K562 (cell line): ENCODE measurements at regions not wholly inside any gene's neighbourhood (a gene's known extent, or its start where the extent isn't known, plus 50 kb on each side); places are given as distances from the start of the nearest gene placed in this dataset.

ENCODE experiments used
- ATAC-seq: fragments of 200-7000 bp; cut with Tn5 transposase; 3 replicates; pipeline ENCODE4 v1.9.1; 2020; ENCODE audit warnings: moderate library complexity
- BruUV-seq: library from RNA; stranded (reverse); fragments of 400-500 nt; replicated peaks from 2 replicates; lab custom pipeline; 2021; lab: Mats Ljungman, UMichigan
- CTCF ChIA-PET: fragments of 300-600 bp; formaldehyde crosslinking; extraction: SDS; loops from one replicate; lab custom pipeline; 2021; ENCODE audit warnings: low intra/inter-chr PET ratio; lab: Yijun Ruan, JAX
- POLR2A ChIA-PET: fragments of 300-600, 350-650 bp; sonication (Branson Sonifier 250); formaldehyde crosslinking; extraction: SDS; loops from one replicate; lab custom pipeline; 2021; ENCODE audit warnings: antibody characterized with exemption, inconsistent platforms; lab: Yijun Ruan, JAX
- DNase-seq, 4 experiments: peaks; one replicate each; pipeline versions ENCODE4 v3.0.0 to v3.0.0-alpha.2; 2011 to 2018; ENCODE audit warnings: low spot score in 3 of 4, mixed read lengths in 3 of 4; ENCODE audit errors: extremely low read depth in 1 of 4
- FAIRE-seq: peaks from 2 replicates; lab custom pipeline; 2011; peaks lifted over from hg19 to GRCh38; lab: Jason Lieb, UNC
- H2AFZ ChIP-seq: 2 replicates; pipeline ENCODE4 v1.6.0; 2011; ENCODE audit warnings: low read depth, low read length, control low read depth, inconsistent platforms
- H3K27ac ChIP-seq: fragments of 200-600 bp; 3 replicates; pipeline ENCODE4 v1.8.0; 2011; ENCODE audit warnings: low read depth, mild to moderate bottlenecking, control low read depth, inconsistent platforms, low read length, moderate library complexity, mixed read lengths; ENCODE audit errors: extremely low read depth
- H3K27me3 ChIP-seq, 2 experiments: fragments of 300-600 bp in 1 of 2; 2 replicates in 1 of 2; 3 replicates in 1 of 2; pipeline versions ENCODE4 v1.6.0 to v1.8.0; 2011; ENCODE audit warnings: inconsistent platforms in 2 of 2, low read length in 2 of 2, mild to moderate bottlenecking in 1 of 2, mixed read lengths in 1 of 2, moderate library complexity in 1 of 2; ENCODE audit not compliant: control insufficient read depth in 2 of 2, insufficient read depth in 2 of 2
- H3K36me3 ChIP-seq: fragments of 300-600 bp; 3 replicates; pipeline ENCODE4 v1.8.0; 2011; ENCODE audit warnings: mild to moderate bottlenecking, low read length, inconsistent platforms; ENCODE audit not compliant: control insufficient read depth, insufficient read depth
- H3K4me1 ChIP-seq, 2 experiments: fragments of 200-600 bp in 1 of 2; replicated peaks in 1 of 2; 2 replicates in 1 of 2; 3 replicates in 1 of 2; pipeline versions ENCODE4 v1.5.1 to v1.8.0; 2011; ENCODE audit warnings: inconsistent platforms in 2 of 2, low read length in 2 of 2, mild to moderate bottlenecking in 1 of 2, mixed read lengths in 1 of 2, moderate library complexity in 1 of 2; ENCODE audit not compliant: control insufficient read depth in 2 of 2, insufficient read depth in 2 of 2
- H3K4me2 ChIP-seq: 2 replicates; pipeline ENCODE4 v1.6.1; 2011; ENCODE audit warnings: low read length, control low read depth, inconsistent platforms, mixed read lengths; ENCODE audit not compliant: insufficient read depth
- H3K4me3 ChIP-seq: fragments of 200-600 bp; sonication (generic), shearing (Covaris generic); 2 replicates; pipeline ENCODE4 v1.5.1; 2016; ENCODE audit warnings: control low read depth, inconsistent platforms
- H3K79me2 ChIP-seq: fragments of 200-600 bp; 3 replicates; pipeline ENCODE4 v1.8.0; 2011; ENCODE audit warnings: low read length, inconsistent platforms; ENCODE audit not compliant: control insufficient read depth, insufficient read depth
- H3K9ac ChIP-seq, 2 experiments: 2 replicates each; pipeline versions ENCODE4 v1.6.0 to v1.6.1; 2011; ENCODE audit warnings: low read depth in 2 of 2, low read length in 2 of 2, control low read depth in 1 of 2, inconsistent platforms in 1 of 2, mild to moderate bottlenecking in 1 of 2, mixed read lengths in 1 of 2; ENCODE audit not compliant: insufficient read depth in 1 of 2
- H3K9me1 ChIP-seq: one replicate; pipeline ENCODE4 v1.6.0; 2011; ENCODE audit warnings: inconsistent platforms, mild to moderate bottlenecking, low read length, moderate library complexity; ENCODE audit not compliant: control insufficient read depth, insufficient read depth
- H3K9me3 ChIP-seq: replicated peaks from 2 replicates; pipeline ENCODE4 v1.5.1; 2011; ENCODE audit warnings: low read depth, low read length, inconsistent platforms; ENCODE audit not compliant: control insufficient read depth, insufficient read depth
- H4K20me1 ChIP-seq: replicated peaks from 2 replicates; pipeline ENCODE4 v1.6.1; 2011; ENCODE audit warnings: low read length, inconsistent platforms, mixed read lengths; ENCODE audit not compliant: control insufficient read depth, insufficient read depth
- CBFA2T2 ChIP-seq: fragments of 450-650 bp; conservative IDR thresholded peaks from 2 replicates; pipeline ENCODE4 v1.6.1; 2017; ENCODE audit warnings: mild to moderate bottlenecking
- CTBP1 ChIP-seq: fragments of 450-650 bp; IDR thresholded peaks from 2 replicates; pipeline ENCODE4 v1.6.1; 2016; ENCODE audit warnings: borderline replicate concordance
- E4F1 ChIP-seq: fragments of 250-450 bp; sonication (Bioruptor Pico); IDR thresholded peaks from 2 replicates; pipeline ENCODE4 v1.5.0; 2021; ENCODE audit warnings: mild to moderate bottlenecking, borderline replicate concordance
- ETS1 ChIP-seq: conservative IDR thresholded peaks from 2 replicates; pipeline ENCODE4 v1.6.1; 2011; ENCODE audit warnings: low read depth, mild to moderate bottlenecking, low read length; ENCODE audit not compliant: control insufficient read depth
- EZH2 ChIP-seq: IDR thresholded peaks from 2 replicates; pipeline ENCODE4 v1.6.1; 2012; ENCODE audit warnings: low read depth, mild to moderate bottlenecking, inconsistent platforms, low read length, borderline replicate concordance
- GTF2A2 ChIP-seq: IDR thresholded peaks from 2 replicates; pipeline ENCODE4 v1.6.1; 2016; ENCODE audit warnings: mild to moderate bottlenecking, missing genetic modification characterization, missing compliant biosample characterization
- HNRNPL ChIP-seq: fragments of 200-400 bp; formaldehyde crosslinking; IDR thresholded peaks from 2 replicates; pipeline ENCODE4 v1.6.1; 2017; ENCODE audit warnings: low read depth, mild to moderate bottlenecking, low read length
- PHB2 ChIP-seq: fragments of 450-650 bp; IDR thresholded peaks from 2 replicates; pipeline ENCODE4 v1.6.1; 2017; ENCODE audit warnings: low read depth
- SMARCA5 ChIP-seq: fragments of 450-650 bp; IDR thresholded peaks from 2 replicates; pipeline ENCODE4 v1.6.1; 2016
- ZBTB12 ChIP-seq: fragments of 250-450 bp; sonication (Bioruptor Pico); IDR thresholded peaks from 2 replicates; pipeline ENCODE4 v1.4.0; 2020
- ZEB2 ChIP-seq: fragments of 450-650 bp; IDR thresholded peaks from 2 replicates; pipeline ENCODE4 v1.6.1; 2016
- ZNF75A ChIP-seq: fragments of 450-650 bp; formaldehyde crosslinking; IDR thresholded peaks from 2 replicates; pipeline ENCODE4 v1.4.0; 2020; ENCODE audit warnings: mild to moderate bottlenecking
- in situ Hi-C: fragments of 300-500 bp; cut with MboI; formaldehyde crosslinking; loops from 4 replicates; pipeline ENCODE4 v1.15.0; 2018; ENCODE audit warnings: inconsistent platforms, mixed read lengths
- intact Hi-C: fragments of 100-400 bp; cut with micrococcal nuclease; formaldehyde crosslinking; loops from 2 replicates; pipeline ENCODE4 v1.14.2; 2022

- no peak for FAIRE-seq
- CTCF ChIA-PET, result no interaction called here
- Histone ChIP-seq H4K20me1 (no peaks in the 10 kb centered on the region), H3K9me3 (no peaks in the 10 kb centered on the region; the same call in 1 of the 2 replicates), H3K4me3 (no peak overlapping the region), H3K9me1 (no peaks in the 10 kb centered on the region), H3K36me3 (no peaks in the 10 kb centered on the region), H3K4me2 (no peak overlapping the region), H3K4me1 (no peaks in the 10 kb centered on the region), H3K9ac (no peak overlapping the region), H3K27ac (no peak overlapping the region), H2AFZ (no peak overlapping the region), H3K27me3 (no peaks in the 10 kb centered on the region), H3K79me2 (no peaks in the 10 kb centered on the region)
- no peak for ATAC-seq
- in situ Hi-C loops, result no loop called here
- POLR2A ChIA-PET, result no interaction called here
- intact Hi-C loops, result no loop called here
- no peak for DNase-seq
- no TSS peak for BruUV-seq
- no peak for TF ChIP-seq ZBTB12 (CRISPR knock-in tag)
- no peak for TF ChIP-seq ETS1
- no peak for TF ChIP-seq E4F1 (CRISPR knock-in tag)
- TF ChIP-seq CBFA2T2, result no peak
- TF ChIP-seq ZEB2, result no peak
- TF ChIP-seq PHB2, result no peak
- TF ChIP-seq CTBP1, result no peak
- TF ChIP-seq EZH2, result no peak
- no peak for TF ChIP-seq ZNF75A
- TF ChIP-seq HNRNPL, result no peak
- no peak for TF ChIP-seq GTF2A2 (tag)
- no peak for TF ChIP-seq SMARCA5
Measured at GRCh38 chr2:160803881-160804280, 310.3 kb upstream of the RBMS1 start.
